DMS153 treated with DMSO at 0.1 percent for 48 hours (cell line): ENCODE measurements at regions not wholly inside any gene's neighbourhood (a gene's known extent, or its start where the extent isn't known, plus 50 kb on each side); places are given as distances from the start of the nearest gene placed in this dataset.

Experiments
- DNase-seq: peaks from one replicate; lab custom pipeline; 2025; ENCODE audit not compliant: unreplicated experiment; lab: John Stamatoyannopoulos, UW

DNA sequence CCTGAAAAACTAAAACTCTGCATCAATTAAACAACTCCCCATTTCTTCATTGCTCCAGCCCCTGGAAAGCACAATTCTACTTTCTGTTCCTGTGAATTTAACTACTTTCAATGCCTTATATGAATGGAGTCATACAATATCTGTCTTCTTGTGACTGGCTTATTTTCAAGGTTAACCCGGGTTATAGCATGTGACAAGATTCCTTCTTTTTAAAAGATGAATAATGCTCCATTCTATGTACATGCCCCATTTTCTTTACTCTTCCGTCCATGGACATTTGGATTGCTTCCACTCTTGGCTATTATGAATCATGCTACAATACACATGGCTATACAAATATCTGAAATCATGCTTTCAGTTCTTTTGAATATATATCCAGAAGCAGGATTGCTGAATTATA lies 334.9 kb upstream of the ID4 start:
- DNase-seq, result no peak

DNA sequence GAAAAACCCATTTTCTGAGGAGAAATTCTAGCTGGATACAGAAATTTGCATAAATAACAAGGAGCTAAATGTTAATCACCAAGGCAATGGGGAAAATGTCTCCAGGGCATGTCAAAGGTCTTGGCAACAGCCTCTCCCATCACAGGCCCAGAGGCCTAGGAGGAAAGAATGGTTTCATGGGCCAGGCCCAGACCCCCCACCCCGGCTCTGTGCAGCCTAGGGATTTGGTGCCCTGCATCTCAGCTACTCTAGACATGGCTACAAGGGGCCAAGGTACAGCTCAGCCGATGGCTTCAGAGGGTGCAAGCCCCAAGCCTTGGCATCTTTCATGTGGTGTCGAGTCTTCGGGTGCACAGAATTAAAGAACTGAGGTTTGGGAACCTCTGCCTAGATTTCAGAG lies 321.2 kb upstream of the ID4 start:
- no peak for DNase-seq

DNA sequence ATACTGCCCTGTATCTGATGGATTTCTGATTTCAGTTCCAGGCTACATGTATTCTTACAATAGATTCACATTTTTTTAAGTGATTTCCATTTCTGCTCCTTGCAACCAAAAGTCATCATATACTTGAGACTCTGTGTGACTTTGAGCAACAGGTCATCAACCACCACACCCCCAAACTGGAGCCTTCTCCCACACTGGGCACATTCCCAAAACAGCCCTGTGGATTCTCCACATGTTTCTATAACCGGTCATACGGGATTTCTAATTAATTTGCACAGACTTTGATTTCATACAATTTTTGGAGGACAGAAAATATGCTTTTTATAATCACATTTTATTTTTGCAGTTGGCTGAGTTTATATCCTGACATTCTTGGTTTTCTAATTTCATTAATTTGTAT lies 317.2 kb upstream of the ID4 start:
- DNase-seq, result no peak

DNA sequence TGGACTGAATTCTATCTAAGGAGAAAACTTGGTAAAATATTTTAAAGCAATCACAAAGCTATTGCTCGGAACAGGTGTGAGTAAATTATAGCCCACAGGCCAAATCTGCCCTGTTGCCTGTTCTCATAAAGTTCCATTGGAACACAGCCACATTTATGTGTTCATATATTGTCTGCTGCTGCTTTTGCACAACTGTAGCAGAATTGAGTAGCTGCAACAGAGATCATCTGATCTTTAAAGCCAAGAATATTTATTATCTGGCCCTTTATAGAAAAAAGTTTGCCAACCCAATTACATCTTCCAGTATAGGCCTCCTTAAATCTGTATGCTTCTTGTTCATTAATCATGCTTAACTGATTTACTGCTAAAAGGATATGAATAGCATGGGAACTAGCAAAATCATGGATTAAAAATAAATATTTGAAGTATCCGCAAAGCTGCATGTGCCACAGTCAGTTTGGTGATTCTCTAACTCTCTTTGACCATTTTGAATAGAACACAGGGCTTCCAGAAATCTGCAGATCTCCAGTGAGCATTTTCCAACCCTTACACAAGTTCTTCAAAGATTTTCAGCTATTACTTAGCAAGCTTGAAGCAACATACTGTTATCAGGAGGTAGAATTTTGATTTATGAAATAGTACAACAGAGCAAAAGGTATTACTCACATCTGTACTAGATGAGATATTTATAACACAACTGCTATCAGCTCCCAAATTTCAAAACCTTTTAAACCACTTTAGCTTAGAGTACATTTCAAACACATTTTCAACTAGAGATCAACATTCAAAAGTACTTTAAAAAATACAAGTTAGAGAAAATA lies 312.6 kb upstream of the ID4 start:
- DNase-seq, result no peak

DNA sequence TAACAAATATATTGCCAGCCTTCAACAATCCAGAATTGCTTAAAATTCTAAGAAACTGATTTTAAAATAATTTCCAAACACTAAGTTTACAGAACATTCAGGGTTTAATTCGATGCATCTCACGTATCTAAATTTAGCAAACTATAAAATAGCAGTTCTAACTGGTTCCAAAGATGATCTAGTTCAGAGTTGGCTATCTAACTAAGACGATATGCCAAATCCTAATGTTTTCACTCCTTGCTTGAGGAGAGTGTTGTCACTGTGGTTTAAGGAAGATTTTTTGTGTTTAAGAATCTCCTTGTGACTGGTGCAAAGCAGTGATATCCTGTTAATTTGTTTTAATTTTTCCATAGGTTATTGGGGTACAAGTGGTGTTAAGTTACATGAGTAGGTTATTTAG lies 311.5 kb upstream of the ID4 start:
- no peak for DNase-seq

DNA sequence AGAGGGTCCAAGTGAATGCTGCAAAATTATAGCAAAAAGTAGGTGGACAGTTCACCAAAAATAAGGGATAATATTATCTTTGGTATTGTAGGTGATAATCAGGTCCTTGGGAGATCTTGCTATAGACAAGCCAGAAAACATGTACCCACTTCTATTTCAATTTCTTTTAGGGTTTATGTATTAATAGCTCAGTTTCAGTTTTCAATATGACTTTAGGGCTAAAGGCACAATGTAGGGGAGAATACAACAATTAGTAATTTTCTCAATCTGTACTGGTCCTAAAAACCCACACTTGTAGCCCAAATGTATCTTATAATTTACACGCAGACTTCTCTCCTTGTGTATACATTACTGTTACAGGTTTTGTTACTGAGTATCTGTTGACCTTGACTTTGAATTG lies 307.0 kb upstream of the ID4 start:
- DNase-seq, result no peak

DNA sequence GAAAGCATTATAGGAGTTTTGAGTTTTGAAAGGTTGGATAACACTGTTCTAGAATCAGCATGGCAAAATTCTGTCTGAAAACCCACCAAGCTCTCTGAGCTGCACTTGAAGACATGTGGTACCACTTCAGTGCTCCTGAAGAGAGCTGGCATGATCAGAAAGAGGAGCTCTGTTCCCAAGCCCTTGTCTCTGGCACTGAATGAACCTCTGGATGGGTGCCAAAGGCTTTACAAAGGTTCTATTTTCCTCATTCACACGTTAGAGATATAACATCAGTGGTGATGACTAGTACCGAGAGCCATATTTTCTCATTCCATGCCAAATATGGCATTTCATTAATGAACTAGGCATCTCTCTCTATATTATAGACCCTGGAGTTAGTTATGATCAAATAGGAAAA lies 301.8 kb upstream of the ID4 start:
- peak; percentile 43 for DNase-seq

DNA sequence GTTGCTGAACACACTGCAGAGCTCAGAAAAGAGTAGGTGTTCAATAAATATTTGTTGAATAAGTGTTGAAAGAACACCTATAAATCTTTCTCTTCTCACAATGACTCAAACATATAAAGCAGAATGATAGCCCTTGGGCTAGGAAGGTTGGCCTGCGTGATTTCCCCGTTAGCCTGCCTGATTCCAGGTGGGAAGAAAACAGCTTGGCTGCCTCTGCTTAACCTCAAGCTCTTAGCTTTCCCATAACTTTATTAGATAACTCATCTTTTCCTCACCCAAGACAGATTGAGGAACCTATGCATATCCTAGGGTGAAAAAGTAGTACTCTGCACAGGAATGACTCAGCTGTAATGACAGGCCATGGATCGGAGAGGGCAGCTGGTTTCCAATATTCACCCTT lies 300.3 kb upstream of the ID4 start:
- DNase-seq, result no peak

DNA sequence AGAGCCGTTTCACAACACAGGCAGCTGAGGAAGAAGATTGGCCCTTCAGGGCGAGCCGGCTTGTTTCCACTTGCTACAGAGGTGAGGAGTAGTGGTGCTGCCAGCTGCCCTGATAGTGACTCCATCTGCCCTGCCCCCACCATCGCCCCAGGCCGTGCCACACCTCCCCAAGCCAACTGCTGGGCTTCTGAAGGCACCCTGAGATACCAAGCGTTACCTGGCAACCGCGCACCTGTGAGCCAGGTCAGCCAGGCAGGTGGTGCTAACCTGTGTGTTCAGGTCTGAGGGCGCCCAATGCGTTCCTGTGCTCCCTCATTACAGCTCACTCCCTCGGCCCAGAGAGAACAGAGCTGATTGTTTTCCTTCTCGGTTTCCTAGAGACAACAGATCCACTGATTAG lies 299.1 kb upstream of the ID4 start:
- peak; percentile 94 for DNase-seq

DNA sequence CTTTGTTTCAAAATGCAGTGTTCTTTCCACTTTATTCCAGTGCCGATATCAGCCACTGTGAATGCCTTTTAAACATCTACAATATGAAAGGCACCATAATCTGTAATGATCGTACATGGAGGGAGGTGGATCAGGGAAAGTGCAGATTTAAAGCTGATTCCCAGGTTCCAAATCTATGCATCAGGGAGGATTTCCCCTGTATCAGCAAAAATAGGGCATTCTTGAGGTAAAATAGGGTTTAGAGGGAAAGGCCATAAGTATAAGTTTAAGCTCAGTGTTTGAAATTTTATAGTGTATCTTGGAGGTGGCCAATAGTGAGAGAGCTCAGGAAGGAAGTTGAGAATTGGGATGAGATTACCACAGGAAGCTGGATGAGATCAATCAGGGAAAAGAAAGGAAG lies 289.7 kb upstream of the ID4 start:
- DNase-seq, result no peak

DNA sequence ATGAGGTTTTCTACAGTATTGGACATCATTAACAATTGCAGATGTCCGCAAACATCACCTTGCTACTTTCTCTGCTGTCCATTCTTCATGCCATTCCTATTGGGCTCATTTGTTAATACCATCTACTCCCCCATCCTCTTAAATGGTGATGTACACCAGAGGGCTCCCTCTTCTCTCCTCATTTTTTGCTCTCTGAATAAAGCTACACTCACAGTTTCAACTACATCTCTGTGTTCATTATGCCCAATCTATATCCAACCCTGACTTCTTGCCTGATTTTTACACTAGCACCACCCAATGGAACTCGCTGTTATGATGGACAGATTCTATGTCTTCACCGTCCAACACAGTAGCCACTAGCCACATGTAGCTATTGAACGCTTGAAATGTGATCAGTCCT lies 288.1 kb upstream of the ID4 start:
- DNase-seq, result no peak

DNA sequence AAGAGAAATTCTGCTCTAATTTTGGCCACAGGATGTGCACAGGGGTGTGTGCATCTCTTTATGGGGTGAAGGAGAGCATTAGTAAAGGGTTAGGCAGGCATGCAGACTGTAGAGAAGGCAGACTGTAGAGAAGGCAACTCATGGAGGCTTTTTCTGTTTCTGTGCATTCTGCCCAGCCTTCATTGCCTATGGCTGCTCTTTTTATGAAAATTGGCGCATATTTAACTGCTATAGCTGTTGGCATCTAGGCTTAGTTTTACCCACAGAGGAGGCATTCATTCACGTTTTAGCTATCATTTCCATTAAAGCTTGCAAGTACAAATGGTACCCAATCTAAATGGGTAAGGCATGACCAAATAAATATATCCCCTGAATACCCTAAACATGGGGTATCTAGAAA lies 286.8 kb upstream of the ID4 start:
- no peak for DNase-seq

DNA sequence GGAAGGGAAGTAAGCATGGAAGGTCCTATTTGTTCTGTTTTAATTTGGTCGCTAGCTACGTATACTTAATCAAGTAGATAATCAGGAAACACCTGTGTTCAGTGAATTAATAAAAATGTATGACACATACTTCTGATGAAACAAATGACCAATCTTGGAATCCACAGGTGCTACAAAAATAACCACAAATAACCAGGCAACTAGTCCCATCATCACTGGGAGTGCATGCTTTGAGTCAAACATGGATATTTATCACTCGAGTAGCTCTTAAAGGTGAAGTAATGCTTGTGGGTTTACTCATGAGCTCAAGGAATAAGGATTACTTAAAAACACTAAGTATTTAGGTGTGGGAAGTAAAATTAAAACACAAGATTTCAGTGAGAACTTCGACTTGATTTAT lies 285.6 kb upstream of the ID4 start:
- no peak for DNase-seq

DNA sequence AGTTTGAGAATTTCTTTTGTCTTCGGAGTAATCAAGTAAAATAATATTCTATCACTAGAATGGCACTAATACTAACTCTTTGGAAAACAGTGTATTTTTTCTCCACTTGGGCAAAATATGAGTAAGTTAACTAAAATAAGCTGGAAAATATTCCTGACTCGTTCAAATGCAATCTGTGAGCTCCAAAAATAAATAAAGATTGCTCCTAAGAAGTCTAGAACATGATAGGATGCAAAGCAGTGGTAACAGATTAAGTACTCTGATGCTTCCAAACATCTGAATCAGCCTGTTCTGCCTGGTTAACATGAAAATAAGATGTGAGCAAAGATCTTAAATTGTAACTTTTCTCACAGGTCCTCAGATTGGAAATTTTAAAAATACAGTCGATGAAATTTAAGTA lies 285.1 kb upstream of the ID4 start:
- DNase-seq, result no peak

DNA sequence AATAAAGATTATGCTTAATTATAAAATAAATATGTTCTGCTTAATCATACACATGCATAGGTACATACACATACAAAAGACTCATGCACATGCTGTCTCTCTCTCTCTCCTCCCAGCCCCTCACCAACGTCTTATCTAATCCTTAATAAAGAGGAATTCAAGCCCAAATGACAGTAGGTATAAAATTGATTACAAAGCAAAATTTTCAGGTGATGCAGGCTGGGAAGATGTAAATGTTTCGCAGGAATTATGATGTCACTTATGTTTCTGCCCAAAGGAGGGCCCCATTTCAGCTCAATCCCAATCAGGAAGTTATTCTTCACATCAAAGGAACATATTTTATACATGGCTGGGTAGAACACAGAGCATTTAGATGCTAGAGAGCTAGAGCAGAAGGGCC lies 284.6 kb upstream of the ID4 start:
- DNase-seq, result no peak

DNA sequence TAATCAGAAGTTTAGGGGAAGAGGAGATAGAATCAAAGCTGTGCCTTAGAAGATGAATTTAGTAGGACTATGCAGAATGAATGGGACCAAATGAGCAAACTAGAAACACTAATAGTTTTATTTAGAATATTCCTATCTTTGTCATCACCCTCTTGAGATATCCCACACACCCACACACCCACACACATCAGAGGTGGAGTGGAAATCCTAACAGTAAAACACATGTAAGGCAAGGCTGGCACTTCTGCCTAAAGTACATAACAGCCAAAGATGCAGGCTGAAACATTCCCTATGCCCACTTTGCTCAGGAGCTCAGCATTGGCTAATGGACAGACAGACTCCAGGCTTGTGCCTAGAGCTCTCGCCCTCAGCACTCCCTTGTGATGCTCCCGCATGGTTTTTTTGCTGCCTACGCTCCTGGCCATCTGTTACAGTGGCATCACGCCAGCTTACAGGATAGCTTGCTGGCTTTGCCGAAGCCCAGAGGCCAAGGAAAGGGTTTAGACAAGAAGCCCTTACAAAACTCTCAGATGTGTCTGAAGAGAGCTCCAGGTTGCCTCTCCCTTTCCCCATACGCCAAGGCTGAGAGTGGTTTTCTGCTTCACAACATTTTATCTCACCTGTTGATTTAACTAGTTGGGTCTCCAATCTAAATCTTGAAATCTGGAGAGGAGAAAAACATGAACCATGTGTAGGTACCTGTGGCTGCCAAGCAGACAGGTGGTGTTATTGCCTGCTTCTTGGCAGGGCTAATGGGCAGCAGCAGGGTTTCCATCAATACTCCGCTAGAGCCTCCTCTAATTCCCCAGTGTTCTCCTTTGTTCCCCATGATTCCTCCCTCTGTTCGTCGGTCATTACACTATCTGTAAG lies 282.6 kb upstream of the ID4 start:
- DNase-seq, result no peak

DNA sequence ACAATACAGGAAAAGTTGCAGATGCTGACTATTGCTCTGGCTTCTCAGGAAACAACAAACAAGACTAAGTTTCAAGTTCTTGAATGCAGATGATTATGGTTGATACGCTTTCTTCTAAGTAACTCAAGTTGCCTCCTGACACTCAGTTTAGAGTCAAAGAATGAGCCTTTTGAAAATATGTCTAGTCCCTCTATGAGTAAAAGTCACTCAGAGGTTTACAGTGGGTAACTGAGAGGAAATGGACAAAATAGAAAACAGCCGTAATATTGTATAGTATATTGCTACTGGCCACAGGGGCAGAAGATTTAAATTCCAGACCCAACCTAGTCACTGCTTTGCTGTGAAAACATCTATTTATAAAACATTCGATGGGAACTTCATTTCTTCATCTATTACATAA lies 280.0 kb upstream of the ID4 start:
- DNase-seq, result no peak

DNA sequence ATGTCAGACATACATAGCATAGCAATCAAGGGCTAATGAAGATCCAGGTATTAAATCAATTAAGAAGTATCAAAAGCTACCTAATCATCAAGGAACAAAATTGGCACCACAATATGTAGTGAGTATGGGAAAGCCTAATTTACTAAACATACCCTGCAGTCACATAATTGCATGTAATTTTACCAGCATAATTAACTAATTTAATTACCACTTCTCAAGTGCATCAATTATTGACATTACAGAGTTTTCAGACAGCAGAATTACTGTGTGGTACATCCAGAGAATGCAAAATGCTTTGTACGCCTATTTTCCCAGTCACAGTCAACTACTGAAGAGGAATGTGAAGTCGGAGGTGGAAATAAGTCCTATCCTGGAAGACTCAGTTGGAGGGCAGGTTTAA lies 279.0 kb upstream of the ID4 start:
- DNase-seq, result no peak

DNA sequence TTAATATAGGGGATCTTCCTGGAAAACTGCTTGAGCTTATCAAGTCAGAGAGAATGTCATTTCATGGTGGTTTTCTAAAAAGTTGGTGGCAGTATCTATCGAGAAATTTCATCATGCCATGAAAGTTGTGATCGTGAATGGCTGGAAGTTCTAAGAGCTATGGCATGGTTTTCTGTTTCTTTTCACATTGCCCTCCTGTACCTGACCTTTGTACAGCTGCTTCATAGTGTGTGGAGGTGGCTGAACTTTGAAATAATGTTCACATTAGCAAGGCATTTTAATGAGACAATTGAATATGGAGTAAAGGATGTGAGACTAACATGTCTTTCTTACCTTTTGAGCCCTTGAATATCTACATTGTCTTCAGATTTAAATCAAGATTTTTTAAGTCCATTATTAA lies 278.2 kb upstream of the ID4 start:
- no peak for DNase-seq

DNA sequence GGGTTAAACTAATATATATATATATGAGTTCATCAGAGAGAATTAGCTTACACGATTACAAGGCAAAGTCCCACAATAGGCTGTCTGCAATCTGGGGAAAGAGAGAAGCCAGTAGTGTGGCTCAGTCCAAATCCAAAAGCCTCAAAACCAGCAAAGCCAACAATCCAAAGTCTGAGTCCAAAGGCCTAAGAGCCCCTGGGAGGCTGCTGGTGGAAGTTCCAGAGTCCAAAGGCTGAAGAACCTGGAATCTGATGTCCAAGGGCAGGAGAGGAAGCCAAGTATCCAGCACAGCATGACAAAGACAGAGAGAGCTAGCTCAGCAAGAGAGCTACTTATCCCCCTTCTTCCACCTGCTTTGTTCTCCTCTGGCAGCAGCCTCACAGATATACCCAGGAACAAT lies 274.7 kb upstream of the ID4 start:
- no peak for DNase-seq

DNA sequence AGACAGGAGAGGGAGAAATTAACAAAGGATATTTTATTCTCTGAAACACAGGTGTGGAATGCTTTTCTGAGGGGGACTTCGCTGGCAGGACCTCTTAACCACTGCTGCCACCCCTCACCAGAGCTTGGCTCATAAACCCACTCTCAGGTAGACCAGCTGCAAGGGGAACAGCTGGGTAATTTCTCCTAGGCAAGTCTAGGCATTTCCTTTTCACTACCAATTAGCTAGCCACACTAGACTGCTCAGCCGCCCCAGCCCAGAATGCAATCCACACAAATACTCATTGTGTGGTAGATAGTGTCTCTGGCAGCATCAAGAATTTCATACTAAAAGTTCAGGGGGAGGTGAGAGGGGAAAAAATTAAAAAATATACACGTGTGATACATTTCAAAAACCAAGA lies 267.6 kb upstream of the ID4 start:
- DNase-seq, result peak; percentile 18

DNA sequence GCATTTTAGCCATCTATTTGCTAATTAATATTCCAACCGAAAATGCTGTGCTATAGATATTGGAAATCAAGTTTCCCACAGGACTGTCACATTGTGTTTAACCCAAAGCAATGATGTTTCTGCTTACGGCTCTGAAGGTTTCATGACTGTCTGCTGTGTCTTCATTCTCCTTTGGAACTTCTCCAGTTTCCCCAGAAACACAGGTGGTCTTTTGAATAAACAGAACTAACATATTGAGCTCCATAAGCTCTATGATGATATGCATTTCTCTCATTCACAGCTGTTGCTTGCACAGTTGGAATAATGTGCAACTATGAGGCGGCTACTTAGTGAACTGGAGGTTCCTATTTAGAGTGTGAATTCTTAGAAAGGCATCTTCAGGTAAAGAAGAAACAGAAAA lies 266.0 kb upstream of the ID4 start:
- no peak for DNase-seq

DNA sequence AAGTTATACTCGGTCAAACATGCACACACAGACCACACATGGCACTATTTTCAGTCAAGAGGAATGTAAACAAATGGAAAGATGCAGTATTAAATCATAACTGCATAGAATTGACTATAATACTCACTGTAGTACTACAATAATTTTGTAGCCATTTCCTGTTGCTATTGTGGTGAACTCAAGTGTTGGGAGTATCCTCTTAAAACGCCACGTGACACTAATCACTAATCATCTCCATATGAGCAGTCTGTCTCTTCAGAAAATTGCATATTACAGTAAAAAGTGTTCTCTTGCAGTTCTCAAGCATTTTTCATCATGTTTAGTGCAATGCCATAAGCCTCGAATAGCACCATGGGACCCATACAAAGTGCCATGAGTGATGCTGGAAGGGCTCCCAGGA lies 258.7 kb upstream of the ID4 start:
- DNase-seq, result no peak
